ENCODE measurements at regions not wholly inside any gene's neighbourhood (a gene's known extent, or its start where the extent isn't known, plus 50 kb on each side); places are given as distances from the start of the nearest gene placed in this dataset.
"Not testable (repeated sequence)": the region's sequence is repeated elsewhere in the genome, so short reads cannot be mapped to it uniquely, and the experiment has no call there.

- DNase-seq = no peak
Measured at GRCh38 chr12:85575120-85576096, 260.8 kb downstream of the RASSF9 start.

- DNase-seq = no peak
Measured at GRCh38 chr12:85580562-85581168, 255.5 kb downstream of the RASSF9 start.

GRCh38 chr12:85587158-85587557, 249.1 kb downstream of the RASSF9 start:
- DNase-seq = no peak

GRCh38 chr12:85588221-85588620, 248.0 kb downstream of the RASSF9 start:
- DNase-seq = no peak

- DNase-seq = no peak
Measured at GRCh38 chr12:85600841-85601240, 235.4 kb downstream of the RASSF9 start.

GRCh38 chr12:85603556-85603955, 232.7 kb downstream of the RASSF9 start:
- no peak for DNase-seq

GRCh38 chr12:85606455-85606854, 229.8 kb downstream of the RASSF9 start:
- no peak for DNase-seq

- DNase-seq = no peak
Measured at GRCh38 chr12:85609778-85610177, 226.4 kb downstream of the RASSF9 start.

- DNase-seq = no peak
Measured at GRCh38 chr12:85610194-85610593, 226.0 kb downstream of the RASSF9 start.

- no peak for DNase-seq
Measured at GRCh38 chr12:85616201-85616600, 220.0 kb downstream of the RASSF9 start.

GRCh38 chr12:85617307-85618091, 218.7 kb downstream of the RASSF9 start:
- no peak for DNase-seq

- DNase-seq = no peak
Measured at GRCh38 chr12:85621041-85621440, 215.2 kb downstream of the RASSF9 start.

GRCh38 chr12:85623763-85624162, 212.4 kb downstream of the RASSF9 start:
- DNase-seq = no peak

- no peak for DNase-seq
Measured at GRCh38 chr12:85625467-85625866, 210.7 kb downstream of the RASSF9 start.

GRCh38 chr12:85626001-85626783, 210.0 kb downstream of the RASSF9 start:
- no peak for DNase-seq

GRCh38 chr12:85626784-85627171, 209.4 kb downstream of the RASSF9 start:
- no peak for DNase-seq

- no peak for DNase-seq
Measured at GRCh38 chr12:85627584-85627983, 208.6 kb downstream of the RASSF9 start.

- DNase-seq = not testable (repeated sequence)
Measured at GRCh38 chr12:85628562-85628961, 207.6 kb downstream of the RASSF9 start.

- DNase-seq = no peak
Measured at GRCh38 chr12:85630851-85631250, 205.4 kb downstream of the RASSF9 start.

- no peak for DNase-seq
Measured at GRCh38 chr12:85632390-85632789, 203.8 kb downstream of the RASSF9 start.

GRCh38 chr12:85633491-85633890, 202.7 kb downstream of the RASSF9 start:
- DNase-seq = no peak

- DNase-seq = no peak
Measured at GRCh38 chr12:85639834-85640233, 196.4 kb downstream of the RASSF9 start.

- DNase-seq = no peak
Measured at GRCh38 chr12:85641796-85642195, 194.4 kb downstream of the RASSF9 start.

Data from CD4-positive, alpha-beta T cell treated with Interleukin-1 beta for 1 hour (primary cell).